Stimulated activated CD8-positive, alpha-beta memory T cell treated with anti-CD3 and anti-CD28 coated beads, Interleukin-2, amount 100 ng/mL, for 1 hour (primary cell): ENCODE measurements at regions not wholly inside any gene's neighbourhood (a gene's known extent, or its start where the extent isn't known, plus 50 kb on each side); places are given as distances from the start of the nearest gene placed in this dataset.
"Not testable (repeated sequence)": the region's sequence is repeated elsewhere in the genome, so short reads cannot be mapped to it uniquely, and the experiment has no call there.

Experiments used
- DNase-seq, 2 donors: peaks; one replicate each; pipeline ENCODE4 v3.0.0-alpha.2; 2020; ENCODE audit warnings: low read depth in 2 of 2

DNA sequence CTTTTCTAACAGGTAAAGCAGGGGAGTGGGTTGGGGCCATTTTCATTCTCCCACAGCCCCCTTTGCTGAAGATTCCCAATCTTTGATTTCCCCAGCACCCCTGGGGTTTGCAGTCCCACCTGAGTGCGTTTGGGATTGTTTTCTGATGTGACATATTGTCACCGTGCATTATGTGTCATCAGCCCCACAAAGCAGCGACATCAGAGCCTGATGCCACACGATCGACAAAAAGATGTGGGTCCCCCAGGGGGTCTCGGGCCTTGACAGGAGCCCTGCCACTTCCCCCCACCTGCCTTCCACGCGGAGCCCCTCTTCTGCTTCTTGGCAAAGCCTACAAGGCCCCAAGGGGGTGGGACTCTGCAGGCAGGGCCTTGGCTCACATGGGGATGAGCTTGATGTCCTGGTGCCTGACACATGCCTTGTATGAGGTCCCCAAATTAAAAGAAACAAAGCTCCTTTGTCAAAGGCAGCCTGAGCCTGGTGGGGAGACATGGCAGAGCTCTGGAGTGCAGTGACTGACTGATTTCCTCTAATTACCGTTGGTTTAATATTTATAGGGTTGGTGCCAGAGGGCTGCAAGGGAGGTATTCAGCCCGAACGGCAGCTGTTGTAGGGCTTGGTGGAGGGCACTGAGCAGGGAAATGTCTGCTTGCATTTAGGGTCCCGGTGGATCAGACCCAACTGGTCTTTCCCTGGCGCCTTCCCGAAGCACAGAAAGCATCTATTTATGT is 149.2 kb downstream of the MIAT start:
- DNase-seq = no peak

DNA sequence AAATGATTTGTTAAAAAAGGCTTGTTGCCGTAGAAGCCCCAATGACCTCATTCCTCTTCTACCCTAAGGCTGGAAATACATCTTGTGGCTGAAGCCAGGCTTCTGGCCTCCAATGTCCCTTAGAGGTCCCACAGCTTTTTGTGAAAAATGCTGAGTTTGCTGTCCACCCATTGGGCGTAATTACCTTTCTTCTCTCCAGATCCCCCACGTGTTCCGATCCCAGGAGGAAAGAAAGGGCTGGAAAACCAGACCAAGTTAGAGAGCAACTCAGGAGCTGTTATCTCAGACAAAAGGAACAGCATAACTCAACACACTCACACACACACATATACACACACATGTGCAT is 154.2 kb downstream of the MIAT start:
- no peak for DNase-seq

DNA sequence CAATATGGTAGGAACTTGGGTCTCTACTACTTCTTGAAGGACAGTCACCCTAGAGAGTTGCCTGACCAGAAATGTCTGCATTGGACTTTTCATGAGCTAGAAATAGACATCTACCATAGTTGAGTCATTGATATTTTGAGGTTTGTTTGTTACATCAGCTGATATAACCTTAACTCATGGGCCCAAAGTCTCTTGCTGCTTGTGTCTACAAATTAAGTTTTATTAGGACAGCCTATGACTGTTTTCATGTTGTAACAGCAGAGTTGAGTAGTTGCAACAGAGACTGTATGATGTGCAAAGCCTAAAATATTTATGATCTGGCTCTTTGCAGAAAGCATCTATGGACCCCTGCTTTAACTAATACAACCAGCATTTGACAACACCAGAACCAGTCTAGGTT is 155.3 kb downstream of the MIAT start:
- DNase-seq = no peak

DNA sequence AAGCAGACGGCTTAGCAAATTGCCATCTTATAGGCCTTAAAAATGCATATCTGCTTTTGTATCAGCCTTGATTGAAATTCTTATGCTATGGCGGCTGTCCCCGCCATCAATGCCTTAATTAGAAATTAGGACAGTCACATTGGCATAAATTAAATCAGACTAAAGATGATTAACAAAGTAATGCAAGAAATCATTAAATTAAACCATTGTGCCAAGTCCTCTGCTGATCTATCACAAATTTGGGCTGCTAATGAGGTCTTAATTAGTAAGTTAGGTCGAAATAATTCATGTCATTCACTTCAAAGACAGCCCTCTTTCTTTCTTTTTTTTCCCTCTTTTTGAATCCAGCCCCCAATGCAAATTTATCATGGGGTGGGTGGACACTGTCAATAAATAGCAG is 159.3 kb downstream of the MIAT start:
- no peak for DNase-seq

DNA sequence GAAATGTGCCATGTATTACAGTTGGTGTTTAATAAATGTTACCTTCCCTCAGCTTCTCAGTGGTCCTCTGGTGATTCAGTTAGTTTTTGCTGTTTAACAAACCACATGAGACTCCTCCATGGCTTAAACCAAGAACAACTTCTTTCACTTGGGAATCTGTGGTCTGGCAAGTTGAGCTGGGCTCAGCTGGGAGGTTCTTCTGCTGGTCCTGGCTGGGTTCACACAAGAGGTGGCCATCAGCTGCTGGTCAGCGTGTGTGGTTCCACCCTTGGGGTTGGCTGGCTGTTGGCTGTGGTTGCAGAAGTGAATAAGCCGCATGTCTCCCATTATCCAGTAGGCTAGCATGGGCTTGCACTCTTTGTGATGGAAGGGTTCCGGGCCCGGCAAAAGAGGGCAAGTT is 160.5 kb downstream of the MIAT start:
- no peak for DNase-seq

DNA sequence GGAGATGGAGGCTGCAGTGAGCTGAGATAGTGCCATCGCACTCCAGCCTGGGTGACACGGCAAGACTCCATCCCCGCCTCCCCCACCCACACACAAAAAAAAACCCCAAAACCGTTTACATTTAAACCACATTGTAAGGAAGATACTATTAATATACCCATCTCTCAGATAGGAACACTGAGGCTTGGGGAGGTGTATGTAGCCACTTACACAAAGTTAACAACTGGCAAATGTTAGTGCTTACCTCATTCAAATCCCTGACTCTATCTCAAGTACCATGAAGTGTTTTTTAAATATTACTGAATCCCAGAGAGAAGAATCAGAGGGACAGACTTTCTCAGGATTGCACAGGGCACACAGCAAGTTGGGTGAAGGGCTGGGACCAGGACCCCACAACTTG is 164.5 kb downstream of the MIAT start:
- DNase-seq = no peak

DNA sequence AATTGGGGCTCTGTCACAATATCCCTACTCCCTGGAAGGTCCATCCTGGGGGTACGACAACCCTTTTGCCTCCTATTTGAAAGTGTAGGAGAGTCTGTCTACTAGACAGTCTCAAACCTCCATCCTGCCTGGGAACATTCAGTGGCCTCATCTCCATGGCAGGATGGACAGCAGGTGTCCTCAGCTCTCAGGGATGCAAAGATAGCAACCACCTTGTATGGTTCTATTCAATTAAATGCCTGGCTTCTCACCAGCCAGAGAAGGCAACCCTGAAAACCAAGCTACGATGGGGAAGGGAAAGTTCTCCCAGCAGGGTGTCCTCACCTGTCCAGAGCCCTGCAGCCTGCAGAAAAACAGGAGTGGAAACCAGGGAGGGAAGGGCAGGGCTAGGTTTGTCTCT is 164.9 kb downstream of the MIAT start:
- DNase-seq = no peak

DNA sequence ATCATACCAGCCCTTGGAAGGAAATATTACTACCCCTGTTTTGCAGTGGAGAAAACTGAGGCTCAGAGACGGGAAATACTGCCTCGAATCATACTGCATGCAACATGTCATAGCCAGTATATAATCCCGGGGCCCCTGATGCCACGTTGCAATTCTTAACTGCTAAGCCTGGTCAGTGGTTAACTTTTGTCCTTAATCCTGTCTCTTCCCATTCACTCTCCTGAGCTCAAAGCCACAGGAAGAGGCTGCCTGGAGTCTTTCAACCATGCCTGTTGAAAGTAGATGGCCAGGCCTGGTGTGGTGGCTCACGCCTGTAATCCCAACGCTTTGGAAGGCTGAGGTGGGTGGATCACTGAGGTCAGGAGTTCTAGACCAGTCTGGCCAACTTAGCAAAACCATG is 166.6 kb downstream of the MIAT start:
- DNase-seq = no peak

DNA sequence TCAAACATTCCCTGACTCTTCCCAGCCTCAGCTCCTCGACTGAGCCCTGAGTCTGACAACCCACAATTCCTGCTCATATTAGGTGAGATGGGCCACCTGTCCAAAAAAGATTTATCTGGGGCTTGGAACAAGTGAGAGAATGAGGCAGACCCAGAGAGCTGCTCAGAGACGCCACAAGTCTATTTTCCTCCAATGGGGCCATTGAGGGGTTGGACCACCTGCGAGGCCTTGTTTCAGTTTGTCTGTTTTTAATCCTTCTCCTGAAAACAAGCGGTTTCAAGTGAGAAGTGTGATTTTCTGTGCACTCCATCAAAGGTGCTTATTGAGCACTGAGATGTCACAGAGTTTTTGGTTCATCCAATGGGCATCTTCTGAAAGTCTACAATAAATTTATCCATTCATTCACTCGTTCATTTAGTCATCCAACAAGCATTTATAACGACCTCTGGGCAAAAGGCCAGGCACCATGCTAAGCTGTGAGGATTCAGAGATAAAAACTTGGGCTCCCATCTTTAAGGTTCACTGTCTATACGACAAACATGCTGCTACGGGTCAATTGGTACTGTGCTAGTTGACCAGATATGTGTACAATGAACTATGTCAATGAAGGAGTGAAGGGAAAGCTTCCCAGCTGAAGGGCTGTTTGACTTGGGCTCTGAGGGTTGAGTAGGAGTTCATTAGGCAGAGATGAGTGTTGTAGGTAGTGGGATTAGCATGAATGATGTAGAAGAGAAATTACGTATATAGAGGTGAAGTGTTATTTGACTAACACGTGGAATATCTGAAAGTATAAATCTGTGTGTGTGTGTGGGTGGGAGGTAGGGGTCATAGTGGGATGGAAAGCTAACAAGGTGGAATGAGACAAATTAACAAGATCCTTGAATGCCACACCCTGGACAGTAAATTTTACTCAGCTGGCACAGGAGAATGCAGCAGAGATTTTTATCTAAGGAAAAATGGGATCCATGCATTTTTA is 168.9 kb downstream of the MIAT start:
- DNase-seq = no peak

DNA sequence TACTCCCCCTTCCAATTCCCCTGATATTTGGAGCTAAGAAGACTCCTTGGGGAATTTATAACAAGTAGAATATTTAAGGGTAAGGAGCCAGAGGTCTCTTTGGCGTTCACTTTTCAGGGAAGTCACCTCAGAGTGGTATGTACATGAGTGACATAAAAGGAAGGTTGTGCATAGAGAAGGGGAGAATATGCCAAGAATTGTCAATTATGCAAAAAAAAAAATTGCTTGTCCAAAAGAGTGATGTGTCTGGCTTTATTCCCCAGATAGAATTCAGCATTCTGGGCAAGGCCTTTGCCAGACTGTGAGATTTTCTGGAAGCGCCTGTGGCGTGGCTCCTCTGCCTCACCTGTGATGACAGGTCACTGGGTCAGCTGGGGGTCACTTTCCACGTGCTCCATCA is 170.2 kb downstream of the MIAT start:
- DNase-seq = no peak

DNA sequence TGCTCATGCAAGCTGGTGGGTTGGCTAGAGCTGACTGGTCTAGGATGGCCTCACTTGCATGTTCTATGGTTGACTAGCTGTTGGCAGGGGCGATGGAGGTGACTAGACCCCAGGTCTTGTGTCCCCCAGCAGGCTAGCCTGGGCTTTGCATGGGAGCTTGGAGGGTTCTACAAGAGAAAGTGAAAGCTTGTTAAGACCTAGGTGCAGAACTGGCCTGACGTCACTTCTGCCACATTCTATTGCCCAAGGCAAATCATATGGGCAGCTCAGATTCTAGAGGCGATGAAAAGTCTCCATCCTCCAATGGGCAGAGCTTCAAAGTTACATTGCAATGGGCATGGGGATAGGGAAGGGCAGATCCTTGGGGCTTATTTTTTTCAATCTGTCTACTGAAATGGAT is 170.9 kb downstream of the MIAT start:
- DNase-seq = no peak

DNA sequence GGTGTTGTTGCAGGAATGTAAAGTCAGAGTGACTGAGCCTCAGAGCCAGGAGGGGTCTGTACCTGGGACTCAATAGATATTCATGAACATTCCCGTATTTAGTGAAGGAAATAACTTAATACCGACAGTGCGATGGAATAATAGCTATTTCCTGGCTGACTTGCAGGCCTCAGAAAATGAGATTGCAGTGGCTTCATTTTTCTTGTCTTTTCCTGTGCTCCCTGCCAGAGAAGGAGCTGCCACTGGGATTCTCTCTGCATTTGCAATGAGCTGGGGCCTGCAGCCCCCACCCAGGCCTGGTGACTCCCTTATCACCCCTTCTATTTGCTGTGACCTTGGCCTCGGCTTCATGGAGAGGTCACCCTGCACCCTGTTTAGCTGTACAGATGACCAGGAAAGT is 173.4 kb downstream of the MIAT start:
- DNase-seq = no peak

DNA sequence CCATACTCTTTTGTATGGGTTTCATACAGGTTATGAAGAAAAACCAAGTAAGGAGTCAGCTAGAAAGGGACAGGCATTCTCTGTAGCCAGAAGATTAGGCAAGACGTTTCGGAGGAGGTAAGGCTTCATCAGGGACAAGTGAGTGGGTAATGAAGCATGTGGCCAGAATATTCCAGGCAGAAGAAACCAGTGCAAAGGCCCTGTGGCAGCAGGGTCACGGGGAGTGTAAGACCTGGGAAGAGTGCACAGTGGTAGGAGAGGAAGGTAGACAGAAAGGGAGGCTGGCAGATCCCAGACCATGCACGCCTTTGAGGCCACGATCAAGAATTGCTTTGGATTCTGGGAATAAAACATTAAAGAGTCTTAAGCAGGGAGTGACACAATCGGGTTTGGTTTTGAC is 177.6 kb downstream of the MIAT start:
- no peak for DNase-seq

DNA sequence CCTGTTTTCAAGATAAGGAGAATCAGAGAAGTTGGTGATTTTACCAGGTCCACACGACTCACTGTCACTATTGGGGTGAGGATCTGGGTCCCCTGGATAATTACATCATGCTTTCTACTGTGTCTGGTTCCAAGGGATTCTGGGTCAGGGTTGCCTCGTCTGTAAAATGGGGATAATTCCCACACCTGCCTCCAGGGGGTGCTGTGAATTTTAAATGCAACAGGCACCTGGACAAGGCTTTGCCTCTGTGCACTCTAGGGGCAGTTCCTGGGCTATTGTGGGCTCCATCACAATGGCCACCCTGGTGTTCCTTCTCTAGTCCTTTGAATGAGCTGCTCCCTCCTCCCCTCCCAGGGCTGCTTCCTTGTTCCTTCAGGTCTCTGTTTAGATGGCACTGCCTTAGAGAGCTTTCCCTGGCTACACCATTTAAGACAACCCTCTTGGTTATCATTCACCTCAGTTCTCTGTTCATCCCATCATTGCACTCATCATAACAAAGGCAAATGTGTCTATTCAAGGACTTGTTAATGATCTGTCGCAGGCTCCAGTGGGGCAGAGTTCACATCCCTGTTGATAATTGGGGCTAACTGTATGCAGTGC is 178.6 kb downstream of the MIAT start:
- peak in 1 of 2 donors; percentile 6 for DNase-seq

DNA sequence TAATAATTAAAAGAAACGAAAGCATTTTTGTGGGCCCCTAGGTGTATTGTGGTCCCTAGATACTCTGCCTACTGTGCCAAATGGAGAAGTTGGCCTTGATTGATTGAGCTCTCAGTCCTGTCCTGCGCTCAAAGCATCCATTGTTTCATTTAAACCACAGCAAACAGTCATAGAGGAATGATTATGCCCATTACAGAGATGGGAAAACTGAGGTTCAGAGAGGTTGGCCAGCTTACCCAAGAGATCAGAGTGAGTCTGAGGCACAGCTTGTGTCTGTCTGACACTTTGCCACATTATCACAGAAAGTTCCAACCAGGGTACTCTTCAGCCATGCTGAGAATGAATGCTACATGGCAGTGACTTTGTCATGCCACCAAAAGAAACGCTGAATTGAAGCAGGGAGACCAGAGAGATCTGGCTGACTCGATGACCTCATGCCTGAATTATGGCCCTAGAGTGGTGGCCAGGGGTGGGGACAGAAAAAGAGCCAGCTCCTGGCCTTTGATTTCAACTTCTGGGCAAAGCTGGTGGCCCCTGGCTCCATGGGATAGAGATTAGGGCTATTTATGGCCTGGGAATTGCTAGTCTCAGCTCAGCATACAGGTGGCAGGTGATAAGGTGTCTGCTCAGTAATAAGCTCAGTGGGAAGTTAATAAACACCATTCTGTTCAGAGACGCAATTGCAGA is 180.5 kb downstream of the MIAT start:
- no peak for DNase-seq

DNA sequence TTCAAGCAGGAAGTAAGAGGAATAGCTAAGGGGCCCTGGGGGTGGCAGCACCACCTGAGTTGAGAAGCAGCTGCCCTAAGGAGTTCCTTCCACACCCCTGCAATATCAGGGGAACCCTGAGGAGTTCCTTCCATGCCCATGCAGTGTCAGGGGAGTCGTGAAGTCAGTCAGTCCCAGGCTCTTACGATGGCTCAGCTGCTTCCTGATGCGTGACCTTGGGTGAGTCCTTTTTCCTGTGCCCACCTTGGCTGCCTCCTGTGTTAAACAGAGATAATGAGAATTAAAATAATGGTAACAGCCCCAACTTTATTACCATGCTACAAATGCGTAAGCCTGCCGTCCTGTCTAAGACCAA is 181.1 kb downstream of the MIAT start:
- no peak for DNase-seq

DNA sequence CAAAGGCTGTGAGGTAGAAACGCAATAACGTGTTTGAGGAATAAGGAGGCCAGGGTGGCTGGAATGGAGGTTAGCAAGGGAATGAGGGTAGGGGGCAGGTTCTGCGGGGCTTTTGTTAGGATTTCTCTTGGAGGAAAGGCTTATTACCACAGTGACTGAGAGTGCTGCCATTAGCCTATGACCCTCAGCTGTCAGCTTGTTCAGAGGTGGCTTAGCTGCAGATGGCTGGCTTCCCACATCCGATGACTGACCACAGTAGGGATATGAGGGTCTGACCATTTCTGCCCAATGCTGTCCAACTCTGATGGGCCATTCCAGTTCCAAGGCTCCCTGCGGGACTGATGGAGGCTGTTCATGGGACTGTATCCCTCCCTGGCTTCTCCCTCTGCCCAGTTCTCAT is 181.8 kb downstream of the MIAT start:
- DNase-seq = no peak

DNA sequence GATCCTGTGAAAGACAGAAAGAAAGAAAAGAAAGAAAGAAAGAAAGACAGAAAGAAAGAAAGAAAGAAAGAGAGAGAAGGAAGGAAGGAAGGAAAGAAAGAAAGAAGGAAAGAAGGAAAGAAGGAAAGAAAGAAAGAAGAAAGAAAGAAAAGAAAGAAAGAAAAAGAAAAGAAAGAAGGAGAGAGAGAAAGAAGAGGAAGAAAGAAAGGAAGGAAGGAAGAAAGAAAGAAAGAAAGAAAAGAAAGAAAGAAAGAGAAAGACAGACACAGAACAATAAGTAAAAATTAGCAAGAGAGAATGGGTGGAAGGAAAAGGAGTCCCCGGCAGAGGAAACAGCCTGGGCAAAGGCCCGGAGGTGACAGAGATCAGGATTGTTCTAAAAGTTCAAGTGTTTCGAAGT is 183.4 kb downstream of the MIAT start:
- DNase-seq = not testable (repeated sequence)

DNA sequence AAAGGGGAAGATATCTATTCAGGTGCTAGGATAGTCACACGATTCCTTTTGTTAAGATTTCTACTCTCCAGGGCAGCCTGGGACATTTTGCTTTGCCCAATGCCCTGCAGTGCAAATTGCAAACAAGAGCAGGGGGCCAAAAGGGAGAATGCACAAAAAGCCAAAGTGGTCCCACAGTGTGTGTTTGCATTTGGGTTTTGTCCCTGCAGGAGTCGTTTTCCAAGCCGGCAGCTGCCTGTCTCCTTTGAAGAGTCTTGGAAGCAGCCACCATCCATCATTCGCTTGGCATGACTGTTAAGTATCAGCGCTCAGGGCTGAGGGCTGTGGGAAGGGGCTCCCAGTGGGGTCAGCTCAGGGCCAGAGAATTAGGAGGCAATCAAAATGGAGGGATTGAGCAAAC is 184.7 kb downstream of the MIAT start:
- DNase-seq = no peak

DNA sequence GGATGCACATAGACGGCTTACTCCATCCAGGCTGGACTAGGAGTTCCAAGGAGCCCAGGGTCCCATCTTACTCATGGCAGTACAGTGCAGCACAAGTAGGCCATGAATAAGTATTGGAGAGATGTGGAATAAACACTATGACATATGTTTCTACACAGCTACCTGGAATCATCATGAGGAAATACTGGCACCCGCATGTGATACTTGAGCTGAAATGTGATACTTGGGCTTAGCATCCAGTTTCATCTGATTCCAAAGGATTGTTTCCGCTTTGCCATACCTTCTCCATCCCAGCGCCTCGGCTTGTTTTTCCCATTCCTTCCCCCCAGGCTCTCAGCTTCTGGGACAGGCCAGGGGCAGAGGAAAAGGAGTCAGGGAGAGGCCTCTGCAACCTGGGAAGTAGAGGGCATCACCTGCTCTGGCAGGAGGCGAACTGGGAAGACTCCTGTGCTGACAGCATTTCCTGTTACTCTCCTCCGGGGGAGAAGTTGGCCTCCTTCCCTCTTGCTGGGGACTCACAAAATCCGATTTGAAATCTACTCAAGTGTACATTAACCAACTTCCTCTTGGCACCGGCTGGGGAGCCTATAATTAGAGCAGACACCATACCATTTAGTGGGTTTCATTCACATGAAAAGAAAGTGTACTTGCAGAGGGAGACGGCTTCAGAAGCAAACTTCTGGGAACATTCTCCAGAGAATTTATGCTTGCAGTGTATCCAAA is 187.8 kb downstream of the MIAT start:
- no peak for DNase-seq

DNA sequence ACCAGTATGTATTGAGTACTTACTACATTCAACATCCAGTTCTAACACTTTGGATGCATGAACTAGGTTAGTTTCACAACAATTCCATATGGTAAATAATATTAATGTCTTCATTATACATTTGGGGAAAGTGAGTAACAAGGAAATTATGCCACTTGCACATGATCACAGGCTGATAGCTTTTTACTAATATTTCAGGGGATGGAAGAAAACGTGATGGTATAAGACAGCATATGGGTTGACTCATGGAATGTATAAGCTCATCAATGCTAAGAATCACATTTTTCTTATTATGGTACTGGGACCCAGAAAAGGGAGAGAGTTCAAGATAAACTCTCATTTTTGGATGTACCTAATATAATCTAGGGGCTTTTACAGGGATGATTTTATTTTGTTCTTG is 188.7 kb downstream of the MIAT start:
- no peak for DNase-seq

DNA sequence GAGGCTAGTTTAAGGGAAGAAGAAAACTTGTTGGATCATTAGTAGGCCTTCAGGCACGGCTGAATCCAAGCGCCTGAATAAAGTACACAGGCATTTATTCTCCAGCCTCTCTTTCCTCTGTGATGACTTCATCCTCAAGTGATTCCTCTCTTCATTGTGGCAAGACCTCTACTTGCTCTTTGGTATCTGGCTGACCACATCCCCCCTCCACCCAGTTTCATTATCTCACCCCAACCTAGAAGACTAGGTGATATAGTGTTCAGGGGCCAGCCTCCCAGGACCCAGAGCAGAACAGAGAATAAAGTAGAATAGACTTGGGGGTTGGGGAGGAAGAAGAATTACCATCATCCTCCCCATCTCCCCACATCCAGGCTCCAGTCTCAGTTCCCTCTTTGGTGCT is 189.3 kb downstream of the MIAT start:
- DNase-seq = no peak
